HG03342 (cell line): ENCODE measurements at regions not wholly inside any gene's neighbourhood (a gene's known extent, or its start where the extent isn't known, plus 50 kb on each side); places are given as distances from the start of the nearest gene placed in this dataset.

Experiments used
- ATAC-seq: cut with Tn5 transposase; IDR thresholded peaks from one replicate; pipeline ENCODE4 v1.9.1; 2021; ENCODE audit warnings: mild to moderate bottlenecking, moderate library complexity; ENCODE audit not compliant: unreplicated experiment

GRCh38 chr3:182185313-182185712 lies 473.6 kb downstream of the SOX2 start:
- ATAC-seq: no peak

- ATAC-seq: no peak
Observed at GRCh38 chr3:182190056-182190455, 478.3 kb downstream of the SOX2 start.

- no peak for ATAC-seq
Observed at GRCh38 chr3:182198345-182198744, 486.6 kb downstream of the SOX2 start.

GRCh38 chr3:182201456-182202168 lies 489.9 kb downstream of the SOX2 start:
- ATAC-seq: no peak

GRCh38 chr3:182212479-182213076 lies 500.9 kb downstream of the SOX2 start:
- no peak for ATAC-seq

GRCh38 chr3:182214416-182214815 lies 502.7 kb downstream of the SOX2 start:
- no peak for ATAC-seq

GRCh38 chr3:182215881-182216280 lies 504.2 kb downstream of the SOX2 start:
- ATAC-seq: no peak

GRCh38 chr3:182216311-182216970 lies 504.7 kb downstream of the SOX2 start:
- no peak for ATAC-seq

GRCh38 chr3:182220013-182220412 lies 508.3 kb downstream of the SOX2 start:
- ATAC-seq: no peak

- ATAC-seq: no peak
Observed at GRCh38 chr3:182220471-182220870, 508.7 kb downstream of the SOX2 start.

GRCh38 chr3:182226995-182227394 lies 515.3 kb downstream of the SOX2 start:
- ATAC-seq: no peak

- no peak for ATAC-seq
Observed at GRCh38 chr3:182233405-182233804, 521.7 kb downstream of the SOX2 start.

- no peak for ATAC-seq
Observed at GRCh38 chr3:182233957-182234356, 522.2 kb downstream of the SOX2 start.

GRCh38 chr3:182234881-182235280 lies 523.2 kb downstream of the SOX2 start:
- no peak for ATAC-seq

- ATAC-seq: no peak
Observed at GRCh38 chr3:182235504-182235903, 523.8 kb downstream of the SOX2 start.

- ATAC-seq: no peak
Observed at GRCh38 chr3:182238126-182238525, 526.4 kb downstream of the SOX2 start.

- ATAC-seq: no peak
Observed at GRCh38 chr3:182239316-182239715, 527.6 kb downstream of the SOX2 start.

- ATAC-seq: no peak
Observed at GRCh38 chr3:182240474-182240873, 528.7 kb downstream of the SOX2 start.

- ATAC-seq: no peak
Observed at GRCh38 chr3:182241196-182241765, 529.6 kb downstream of the SOX2 start.

- ATAC-seq: no peak
Observed at GRCh38 chr3:182241766-182242488, 530.2 kb downstream of the SOX2 start.

- no peak for ATAC-seq
Observed at GRCh38 chr3:182242489-182242942, 530.8 kb downstream of the SOX2 start.
